ENCODE measurements at regions not wholly inside any gene's neighbourhood (a gene's known extent, or its start where the extent isn't known, plus 50 kb on each side); places are given as distances from the start of the nearest gene placed in this dataset.

DNA sequence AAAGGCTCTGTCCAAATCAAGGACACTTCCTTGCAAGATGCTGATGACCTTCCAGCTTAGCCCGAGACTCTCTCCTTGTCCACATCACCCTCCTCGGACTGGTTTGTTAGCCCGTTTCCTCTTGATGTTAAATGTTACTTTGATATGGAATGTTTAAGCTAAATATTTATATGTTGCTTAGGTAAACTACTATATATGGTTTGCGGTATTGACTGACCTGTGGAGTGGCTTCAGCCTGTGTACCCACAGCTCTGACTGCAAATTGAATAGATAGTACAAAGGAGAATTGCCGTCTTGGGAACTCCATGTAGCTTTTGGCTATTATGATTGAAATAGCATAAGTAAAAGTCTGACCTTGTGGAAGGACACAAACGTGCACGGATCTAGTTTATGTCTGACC, 422.0 kb downstream of the YTHDC2 start:
- H3K4me3 ChIP-seq = no peak overlapping the region
- H3K4me2 ChIP-seq (ENCODE audit: unreplicated experiment) = no peak overlapping the region
- 33 to 36% methylated on average over 7 of the region's 7 CpGs for WGBS, 2 experiments (ENCODE audit: low coverage in 1 of 2, low lambda C conversion rate in 2 of 2, missing lambda C conversion rate in 2 of 2)
- H3K36me3 ChIP-seq (ENCODE audit: low read depth) = no peaks in the 10 kb centered on the region
- H3K9me3 ChIP-seq (ENCODE audit: low read depth) = no peaks in the 10 kb centered on the region
- in situ Hi-C loops (cut with MboI) = no loop called here
- no peak overlapping the region for H3K9ac ChIP-seq
- no peak overlapping the region for H3K27ac ChIP-seq
- no peaks in the 10 kb centered on the region for H3K4me1 ChIP-seq (ENCODE audit: insufficient read depth)
- H4K20me1 ChIP-seq (ENCODE audit: insufficient read depth) = no peaks in the 10 kb centered on the region
- no peak for DNase-seq
- H3F3A ChIP-seq (ENCODE audit: insufficient read depth) = no peaks in the 10 kb centered on the region
- TF ChIP-seq EZH2phosphoT487 (IDR thresholded peaks at IDR 0.05; ENCODE audit: insufficient read depth, low read depth) (no peak), EZH2 (IDR thresholded peaks at IDR 0.05; ENCODE audit: insufficient read depth, poor library complexity, severe bottlenecking) (no peak)
- no peaks in the 10 kb centered on the region for H3K27me3 ChIP-seq (replicated peaks; ENCODE audit: insufficient read depth)
- no peak overlapping the region for H2AFZ ChIP-seq
- H3K79me2 ChIP-seq (ENCODE audit: insufficient read depth) = no peaks in the 10 kb centered on the region
- H3K9me2 ChIP-seq (ENCODE audit: insufficient read depth) = no peaks in the 10 kb centered on the region

DNA sequence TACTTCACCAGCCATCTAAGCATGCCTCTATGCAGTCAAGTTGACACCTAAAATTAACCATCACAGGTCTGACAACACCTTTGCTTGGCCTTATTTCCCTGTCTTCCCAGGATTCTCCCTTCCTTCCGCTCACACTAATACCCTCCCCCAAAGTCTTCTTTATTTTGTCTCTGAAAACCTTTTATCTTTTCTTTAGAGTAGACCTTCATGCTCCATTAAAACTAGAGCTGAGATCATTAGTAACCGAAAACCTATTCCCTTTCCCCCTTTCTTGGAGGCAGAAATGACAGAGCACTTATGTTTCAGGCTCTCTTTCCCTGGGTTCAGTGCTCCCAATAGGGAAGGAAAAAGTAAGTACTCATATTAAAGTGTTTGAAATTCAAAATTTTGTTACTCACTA, 423.8 kb downstream of the YTHDC2 start:
- no peak for DNase-seq
- 17 to 28% methylated on average over 2 of the region's 2 CpGs for WGBS, 2 experiments (ENCODE audit: low coverage in 1 of 2, low lambda C conversion rate in 2 of 2, missing lambda C conversion rate in 2 of 2)

DNA sequence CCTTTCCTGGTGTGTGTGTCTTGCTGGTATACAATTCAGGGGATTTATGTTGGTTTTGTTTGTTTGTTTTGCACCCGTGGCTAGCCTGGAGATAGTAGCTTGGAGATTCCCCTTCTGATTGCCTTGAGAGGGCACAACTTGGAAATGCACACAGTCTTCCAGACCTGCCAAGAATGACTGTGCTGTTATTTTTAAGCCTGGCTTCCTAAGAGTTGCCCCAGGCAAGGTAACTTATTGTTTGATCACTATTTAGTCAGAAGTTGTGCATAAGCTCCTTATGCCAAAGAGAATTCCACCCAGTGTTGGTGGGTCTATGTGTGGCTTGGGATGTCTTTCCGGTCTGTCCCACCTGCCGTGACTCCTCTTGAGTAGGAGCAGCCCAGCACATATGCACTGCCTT, 421.9 kb upstream of the KCNN2 start:
- Histone ChIP-seq H3K4me3 (no peak overlapping the region), H2AFZ (no peak overlapping the region), H3K9me3 (ENCODE audit: low read depth) (no peaks in the 10 kb centered on the region), H3K9ac (no peak overlapping the region), H3K36me3 (ENCODE audit: low read depth) (no peaks in the 10 kb centered on the region), H3K27me3 (replicated peaks; ENCODE audit: insufficient read depth) (no peaks in the 10 kb centered on the region), H3F3A (ENCODE audit: insufficient read depth) (no peaks in the 10 kb centered on the region), H3K4me2 (ENCODE audit: unreplicated experiment) (no peak overlapping the region), H4K20me1 (ENCODE audit: insufficient read depth) (no peaks in the 10 kb centered on the region), H3K27ac (no peak overlapping the region), H3K4me1 (ENCODE audit: insufficient read depth) (no peaks in the 10 kb centered on the region), H3K79me2 (ENCODE audit: insufficient read depth) (no peaks in the 10 kb centered on the region), H3K9me2 (ENCODE audit: insufficient read depth) (no peaks in the 10 kb centered on the region)
- DNase-seq = no peak
- no peak for TF ChIP-seq EZH2 (IDR thresholded peaks at IDR 0.05; ENCODE audit: insufficient read depth, poor library complexity, severe bottlenecking)
- TF ChIP-seq EZH2phosphoT487 (IDR thresholded peaks at IDR 0.05; ENCODE audit: insufficient read depth, low read depth) = no peak
- 15 to 25% methylated on average over 3 of the region's 3 CpGs for WGBS, 2 experiments (ENCODE audit: low coverage in 1 of 2, low lambda C conversion rate in 2 of 2, missing lambda C conversion rate in 2 of 2)
- in situ Hi-C loops (cut with MboI) = no loop called here

More for the DNA sequence above, 423.8 kb downstream of the YTHDC2 start:
- H3K4me2 ChIP-seq (ENCODE audit: unreplicated experiment) = no peak overlapping the region
- no peaks in the 10 kb centered on the region for H3K9me2 ChIP-seq (ENCODE audit: insufficient read depth)
- no peaks in the 10 kb centered on the region for H3K4me1 ChIP-seq (ENCODE audit: insufficient read depth)
- no peaks in the 10 kb centered on the region for H3F3A ChIP-seq (ENCODE audit: insufficient read depth)
- H3K4me3 ChIP-seq = no peak overlapping the region
- H3K9ac ChIP-seq = no peak overlapping the region
- H3K36me3 ChIP-seq (ENCODE audit: low read depth) = no peaks in the 10 kb centered on the region
- in situ Hi-C loops (cut with MboI) = no loop called here
- H2AFZ ChIP-seq = no peak overlapping the region
- H3K27ac ChIP-seq = no peak overlapping the region
- TF ChIP-seq EZH2 (IDR thresholded peaks at IDR 0.05; ENCODE audit: insufficient read depth, poor library complexity, severe bottlenecking) = no peak
- no peaks in the 10 kb centered on the region for H3K27me3 ChIP-seq (replicated peaks; ENCODE audit: insufficient read depth)
- no peaks in the 10 kb centered on the region for H4K20me1 ChIP-seq (ENCODE audit: insufficient read depth)
- no peaks in the 10 kb centered on the region for H3K9me3 ChIP-seq (ENCODE audit: low read depth)
- no peaks in the 10 kb centered on the region for H3K79me2 ChIP-seq (ENCODE audit: insufficient read depth)

DNA sequence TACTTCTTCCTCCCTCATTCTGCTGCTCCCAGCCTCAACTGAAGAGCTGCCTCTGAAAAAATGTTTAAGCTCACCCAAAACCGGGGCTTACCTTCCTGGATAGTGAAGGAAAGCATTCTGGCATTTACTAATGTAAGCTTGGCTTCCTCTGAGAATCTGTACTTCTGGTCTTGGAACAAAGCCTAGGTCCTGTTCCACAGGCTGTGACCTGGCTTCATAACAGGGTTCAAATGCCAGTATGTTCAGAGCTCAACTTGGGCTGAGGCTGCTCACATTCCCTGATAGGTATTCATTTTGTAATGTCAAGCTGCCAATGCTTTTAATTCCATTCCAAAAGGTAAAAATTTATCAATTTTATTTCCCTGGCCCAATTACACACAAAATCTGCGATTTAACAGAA, 411.7 kb upstream of the KCNN2 start:
- no peaks in the 10 kb centered on the region for H3K4me1 ChIP-seq (ENCODE audit: insufficient read depth)
- no peaks in the 10 kb centered on the region for H3K79me2 ChIP-seq (ENCODE audit: insufficient read depth)
- 6 to 8% methylated on average over 2 of the region's 2 CpGs for WGBS, 2 experiments (ENCODE audit: low coverage in 1 of 2, low lambda C conversion rate in 2 of 2, missing lambda C conversion rate in 2 of 2)
- no peak overlapping the region for H2AFZ ChIP-seq
- DNase-seq = no peak
- in situ Hi-C loops (cut with MboI) = no loop called here
- no peaks in the 10 kb centered on the region for H3K27me3 ChIP-seq (replicated peaks; ENCODE audit: insufficient read depth)
- no peaks in the 10 kb centered on the region for H3K9me2 ChIP-seq (ENCODE audit: insufficient read depth)
- H3K36me3 ChIP-seq (ENCODE audit: low read depth) = no peaks in the 10 kb centered on the region
- H3K27ac ChIP-seq = no peak overlapping the region
- H3K4me2 ChIP-seq (ENCODE audit: unreplicated experiment) = no peak overlapping the region
- no peak overlapping the region for H3K4me3 ChIP-seq
- H3K9ac ChIP-seq = no peak overlapping the region
- no peaks in the 10 kb centered on the region for H3F3A ChIP-seq (ENCODE audit: insufficient read depth)
- TF ChIP-seq EZH2 (IDR thresholded peaks at IDR 0.05; ENCODE audit: insufficient read depth, poor library complexity, severe bottlenecking) = no peak
- no peak for TF ChIP-seq EZH2phosphoT487 (IDR thresholded peaks at IDR 0.05; ENCODE audit: insufficient read depth, low read depth)
- no peaks in the 10 kb centered on the region for H3K9me3 ChIP-seq (ENCODE audit: low read depth)
- H4K20me1 ChIP-seq (ENCODE audit: insufficient read depth) = no peaks in the 10 kb centered on the region

DNA sequence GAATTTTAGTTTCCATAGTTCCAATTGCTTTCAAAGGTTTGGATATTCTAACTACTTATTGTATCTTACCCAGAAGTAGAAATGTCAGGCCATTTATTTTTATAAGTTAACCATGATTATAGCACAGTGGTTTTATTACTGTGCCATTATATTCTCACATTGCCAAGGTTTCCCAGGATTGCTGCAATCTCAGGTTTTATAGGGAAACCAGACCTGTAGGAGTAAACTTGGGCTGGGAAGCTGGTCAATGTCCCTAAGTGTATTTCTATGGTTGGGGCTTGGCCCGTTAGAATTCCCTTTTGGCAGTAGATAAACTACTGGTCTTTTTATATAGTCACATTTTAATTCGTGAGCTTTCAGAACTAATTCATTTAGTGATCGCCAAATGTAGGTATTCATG, 396.6 kb upstream of the KCNN2 start:
- WGBS, 2 experiments (ENCODE audit: low coverage in 1 of 2, low lambda C conversion rate in 2 of 2, missing lambda C conversion rate in 2 of 2) = 26% methylated on average over 3 of the region's 3 CpGs
- Histone ChIP-seq H2AFZ (no peak overlapping the region), H3K9me2 (ENCODE audit: insufficient read depth) (no peaks in the 10 kb centered on the region), H3K79me2 (ENCODE audit: insufficient read depth) (no peaks in the 10 kb centered on the region), H3K4me1 (ENCODE audit: insufficient read depth) (no peaks in the 10 kb centered on the region), H3K27ac (no peak overlapping the region), H3K27me3 (replicated peaks; ENCODE audit: insufficient read depth) (no peaks in the 10 kb centered on the region), H3K36me3 (ENCODE audit: low read depth) (no peaks in the 10 kb centered on the region), H3K4me2 (ENCODE audit: unreplicated experiment) (no peak overlapping the region), H3K9me3 (ENCODE audit: low read depth) (peaks cover 5% of the 10 kb centered on the region), H3F3A (ENCODE audit: insufficient read depth) (no peaks in the 10 kb centered on the region), H4K20me1 (ENCODE audit: insufficient read depth) (no peaks in the 10 kb centered on the region), H3K4me3 (no peak overlapping the region), H3K9ac (no peak overlapping the region)
- in situ Hi-C loops (cut with MboI) = no loop called here
- no peak for DNase-seq
- TF ChIP-seq EZH2 (IDR thresholded peaks at IDR 0.05; ENCODE audit: insufficient read depth, poor library complexity, severe bottlenecking) (no peak), EZH2phosphoT487 (IDR thresholded peaks at IDR 0.05; ENCODE audit: insufficient read depth, low read depth) (no peak)
